ENCODE measurements at regions not wholly inside any gene's neighbourhood (a gene's known extent, or its start where the extent isn't known, plus 50 kb on each side); places are given as distances from the start of the nearest gene placed in this dataset.

- TF ChIP-seq, protein P1, sequence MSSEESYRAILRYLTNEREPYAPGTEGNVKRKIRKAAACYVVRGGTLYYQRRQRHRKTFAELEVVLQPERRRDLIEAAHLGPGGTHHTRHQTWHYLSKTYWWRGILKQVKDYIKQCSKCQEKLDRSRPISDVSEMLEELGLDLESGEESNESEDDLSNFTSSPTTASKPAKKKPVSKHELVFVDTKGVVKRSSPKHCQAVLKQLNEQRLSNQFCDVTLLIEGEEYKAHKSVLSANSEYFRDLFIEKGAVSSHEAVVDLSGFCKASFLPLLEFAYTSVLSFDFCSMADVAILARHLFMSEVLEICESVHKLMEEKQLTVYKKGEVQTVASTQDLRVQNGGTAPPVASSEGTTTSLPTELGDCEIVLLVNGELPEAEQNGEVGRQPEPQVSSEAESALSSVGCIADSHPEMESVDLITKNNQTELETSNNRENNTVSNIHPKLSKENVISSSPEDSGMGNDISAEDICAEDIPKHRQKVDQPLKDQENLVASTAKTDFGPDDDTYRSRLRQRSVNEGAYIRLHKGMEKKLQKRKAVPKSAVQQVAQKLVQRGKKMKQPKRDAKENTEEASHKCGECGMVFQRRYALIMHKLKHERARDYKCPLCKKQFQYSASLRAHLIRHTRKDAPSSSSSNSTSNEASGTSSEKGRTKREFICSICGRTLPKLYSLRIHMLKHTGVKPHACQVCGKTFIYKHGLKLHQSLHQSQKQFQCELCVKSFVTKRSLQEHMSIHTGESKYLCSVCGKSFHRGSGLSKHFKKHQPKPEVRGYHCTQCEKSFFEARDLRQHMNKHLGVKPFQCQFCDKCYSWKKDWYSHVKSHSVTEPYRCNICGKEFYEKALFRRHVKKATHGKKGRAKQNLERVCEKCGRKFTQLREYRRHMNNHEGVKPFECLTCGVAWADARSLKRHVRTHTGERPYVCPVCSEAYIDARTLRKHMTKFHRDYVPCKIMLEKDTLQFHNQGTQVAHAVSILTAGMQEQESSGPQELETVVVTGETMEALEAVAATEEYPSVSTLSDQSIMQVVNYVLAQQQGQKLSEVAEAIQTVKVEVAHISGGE (CRISPR knock-in tag; IDR thresholded peaks at IDR 0.05), result peak in 1 of 3 experiments; percentile 58; a peak in 1 of 6 replicates
- TF ChIP-seq SNAPC5 (CRISPR knock-in tag; IDR thresholded peaks at IDR 0.05), result no peak
- no peak for TF ChIP-seq FOXA1 (IDR thresholded peaks at IDR 0.05; ENCODE audit: borderline replicate concordance)
- TF ChIP-seq, protein P2, sequence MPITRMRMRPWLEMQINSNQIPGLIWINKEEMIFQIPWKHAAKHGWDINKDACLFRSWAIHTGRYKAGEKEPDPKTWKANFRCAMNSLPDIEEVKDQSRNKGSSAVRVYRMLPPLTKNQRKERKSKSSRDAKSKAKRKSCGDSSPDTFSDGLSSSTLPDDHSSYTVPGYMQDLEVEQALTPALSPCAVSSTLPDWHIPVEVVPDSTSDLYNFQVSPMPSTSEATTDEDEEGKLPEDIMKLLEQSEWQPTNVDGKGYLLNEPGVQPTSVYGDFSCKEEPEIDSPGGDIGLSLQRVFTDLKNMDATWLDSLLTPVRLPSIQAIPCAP (CRISPR knock-in tag; IDR thresholded peaks at IDR 0.05; ENCODE audit: borderline replicate concordance), result no peak
- TF ChIP-seq, protein P3, sequence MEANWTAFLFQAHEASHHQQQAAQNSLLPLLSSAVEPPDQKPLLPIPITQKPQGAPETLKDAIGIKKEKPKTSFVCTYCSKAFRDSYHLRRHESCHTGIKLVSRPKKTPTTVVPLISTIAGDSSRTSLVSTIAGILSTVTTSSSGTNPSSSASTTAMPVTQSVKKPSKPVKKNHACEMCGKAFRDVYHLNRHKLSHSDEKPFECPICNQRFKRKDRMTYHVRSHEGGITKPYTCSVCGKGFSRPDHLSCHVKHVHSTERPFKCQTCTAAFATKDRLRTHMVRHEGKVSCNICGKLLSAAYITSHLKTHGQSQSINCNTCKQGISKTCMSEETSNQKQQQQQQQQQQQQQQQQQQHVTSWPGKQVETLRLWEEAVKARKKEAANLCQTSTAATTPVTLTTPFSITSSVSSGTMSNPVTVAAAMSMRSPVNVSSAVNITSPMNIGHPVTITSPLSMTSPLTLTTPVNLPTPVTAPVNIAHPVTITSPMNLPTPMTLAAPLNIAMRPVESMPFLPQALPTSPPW (CRISPR knock-in tag; IDR thresholded peaks at IDR 0.05), result no peak
- TF ChIP-seq, protein P4, sequence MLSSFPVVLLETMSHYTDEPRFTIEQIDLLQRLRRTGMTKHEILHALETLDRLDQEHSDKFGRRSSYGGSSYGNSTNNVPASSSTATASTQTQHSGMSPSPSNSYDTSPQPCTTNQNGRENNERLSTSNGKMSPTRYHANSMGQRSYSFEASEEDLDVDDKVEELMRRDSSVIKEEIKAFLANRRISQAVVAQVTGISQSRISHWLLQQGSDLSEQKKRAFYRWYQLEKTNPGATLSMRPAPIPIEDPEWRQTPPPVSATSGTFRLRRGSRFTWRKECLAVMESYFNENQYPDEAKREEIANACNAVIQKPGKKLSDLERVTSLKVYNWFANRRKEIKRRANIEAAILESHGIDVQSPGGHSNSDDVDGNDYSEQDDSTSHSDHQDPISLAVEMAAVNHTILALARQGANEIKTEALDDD (IDR thresholded peaks at IDR 0.05), result peak; percentile 41; the same call in 1 of the 2 replicates
- TF ChIP-seq TEAD4 (IDR thresholded peaks at IDR 0.05; ENCODE audit: low read length), result peak; percentile 97
- no peak for TF ChIP-seq TEAD4 (CRISPR knock-in tag; IDR thresholded peaks at IDR 0.05; ENCODE audit: borderline replicate concordance)
- no peak for TF ChIP-seq GATAD2A (IDR thresholded peaks at IDR 0.05)
- TF ChIP-seq PHF20 (IDR thresholded peaks at IDR 0.05; ENCODE audit: partially characterized antibody), result no peak
- no peak for TF ChIP-seq TRIM28 (IDR thresholded peaks at IDR 0.05)
- TF ChIP-seq KAT2B (IDR thresholded peaks at IDR 0.05; ENCODE audit: low read depth, low read length), result no peak
- TF ChIP-seq POLR2AphosphoS5 (IDR thresholded peaks at IDR 0.05; ENCODE audit: control insufficient read depth, insufficient read depth, low read depth, low read length), result peak; percentile 85
- TF ChIP-seq DDX20 (tag; IDR thresholded peaks at IDR 0.05; ENCODE audit: low read depth), result no peak
- no peak for TF ChIP-seq PHF8 (IDR thresholded peaks at IDR 0.05; ENCODE audit: borderline replicate concordance, low read length)
- TF ChIP-seq, protein P5, sequence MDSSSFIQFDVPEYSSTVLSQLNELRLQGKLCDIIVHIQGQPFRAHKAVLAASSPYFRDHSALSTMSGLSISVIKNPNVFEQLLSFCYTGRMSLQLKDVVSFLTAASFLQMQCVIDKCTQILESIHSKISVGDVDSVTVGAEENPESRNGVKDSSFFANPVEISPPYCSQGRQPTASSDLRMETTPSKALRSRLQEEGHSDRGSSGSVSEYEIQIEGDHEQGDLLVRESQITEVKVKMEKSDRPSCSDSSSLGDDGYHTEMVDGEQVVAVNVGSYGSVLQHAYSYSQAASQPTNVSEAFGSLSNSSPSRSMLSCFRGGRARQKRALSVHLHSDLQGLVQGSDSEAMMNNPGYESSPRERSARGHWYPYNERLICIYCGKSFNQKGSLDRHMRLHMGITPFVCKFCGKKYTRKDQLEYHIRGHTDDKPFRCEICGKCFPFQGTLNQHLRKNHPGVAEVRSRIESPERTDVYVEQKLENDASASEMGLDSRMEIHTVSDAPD (CRISPR knock-in tag; IDR thresholded peaks at IDR 0.05), result no peak
- TF ChIP-seq, protein P6, sequence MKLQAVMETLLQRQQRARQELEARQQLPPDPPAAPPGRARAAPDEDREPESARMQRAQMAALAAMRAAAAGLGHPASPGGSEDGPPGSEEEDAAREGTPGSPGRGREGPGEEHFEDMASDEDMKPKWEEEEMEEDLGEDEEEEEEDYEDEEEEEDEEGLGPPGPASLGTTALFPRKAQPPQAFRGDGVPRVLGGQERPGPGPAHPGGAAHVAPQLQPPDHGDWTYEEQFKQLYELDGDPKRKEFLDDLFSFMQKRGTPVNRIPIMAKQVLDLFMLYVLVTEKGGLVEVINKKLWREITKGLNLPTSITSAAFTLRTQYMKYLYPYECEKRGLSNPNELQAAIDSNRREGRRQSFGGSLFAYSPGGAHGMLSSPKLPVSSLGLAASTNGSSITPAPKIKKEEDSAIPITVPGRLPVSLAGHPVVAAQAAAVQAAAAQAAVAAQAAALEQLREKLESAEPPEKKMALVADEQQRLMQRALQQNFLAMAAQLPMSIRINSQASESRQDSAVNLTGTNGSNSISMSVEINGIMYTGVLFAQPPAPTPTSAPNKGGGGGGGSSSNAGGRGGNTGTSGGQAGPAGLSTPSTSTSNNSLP (IDR thresholded peaks at IDR 0.05; ENCODE audit: borderline replicate concordance, low read depth, low read length), result peak; percentile 88
Measured at GRCh38 chr17:63381101-63381729, 64.9 kb downstream of the CYB561 start (continued).
